Embryonic facial prominence (tissue), 1 donor: ENCODE measurements at regions not wholly inside any gene's neighbourhood (a gene's known extent, or its start where the extent isn't known, plus 50 kb on each side); places are given as distances from the start of the nearest gene placed in this dataset.
"Not testable (repeated sequence)": the region's sequence is repeated elsewhere in the genome, so short reads cannot be mapped to it uniquely, and the experiment has no call there.

Experiments
- DNase-seq: peaks from one replicate; pipeline ENCODE4 v3.0.0-alpha.2; 2016; ENCODE audit errors: extremely low spot score

DNA sequence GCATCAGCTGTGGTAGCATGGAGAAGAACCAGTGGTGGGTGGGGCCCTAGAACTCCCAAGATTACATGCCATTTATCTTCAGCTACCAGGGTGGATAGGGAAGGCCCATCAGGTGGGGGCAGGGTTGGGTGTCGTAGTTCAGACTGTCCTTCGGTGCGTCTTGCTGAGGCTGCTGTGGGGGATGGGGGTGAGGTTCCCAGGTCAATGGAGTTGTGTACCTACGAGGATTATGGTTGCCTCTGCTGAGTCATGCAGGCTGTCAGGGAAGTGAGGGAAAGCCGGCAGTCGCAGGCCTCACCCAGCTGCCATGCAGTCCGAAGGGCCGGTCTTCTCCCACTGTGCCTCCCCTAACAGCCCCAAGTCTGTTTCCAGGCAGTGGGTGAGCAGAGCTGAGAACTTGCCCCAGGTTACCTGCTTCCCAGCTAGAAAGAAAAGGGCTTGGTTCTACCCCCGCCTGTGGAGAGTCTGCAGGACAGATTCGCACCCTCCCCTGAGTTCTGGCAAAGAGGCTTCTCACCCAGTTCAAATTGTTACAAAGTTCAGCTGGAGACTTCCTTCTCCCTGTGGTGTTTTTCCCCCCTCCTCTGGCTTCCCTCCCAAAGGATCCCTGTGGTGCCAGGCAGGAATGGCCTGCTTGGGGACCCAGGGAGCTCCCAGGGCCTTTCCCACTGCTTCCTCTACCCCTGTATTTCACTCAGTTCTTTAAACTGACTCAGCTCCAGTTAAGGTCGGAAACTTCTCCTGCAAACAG, 342.7 kb downstream of the KLF13 start:
- not testable (repeated sequence) for DNase-seq

DNA sequence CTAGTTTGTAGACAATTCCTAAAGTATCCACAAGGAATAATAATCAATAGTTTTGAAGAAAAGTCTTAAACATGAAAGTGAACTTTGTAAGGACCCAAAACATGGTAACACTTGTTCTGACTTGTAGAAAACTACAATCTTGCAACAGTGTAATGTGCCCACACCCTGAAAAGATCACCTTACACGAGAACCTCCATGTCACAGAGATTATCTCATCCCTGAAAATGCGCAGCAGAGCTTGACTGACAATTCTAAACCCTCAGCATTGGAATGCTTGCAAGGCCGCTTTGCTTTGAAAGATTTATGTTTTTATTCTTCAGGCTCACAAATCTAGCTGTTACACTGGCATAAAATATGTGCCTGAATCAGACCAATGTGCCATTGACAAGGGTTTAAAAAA, 346.6 kb downstream of the KLF13 start:
- DNase-seq = not testable (repeated sequence)

DNA sequence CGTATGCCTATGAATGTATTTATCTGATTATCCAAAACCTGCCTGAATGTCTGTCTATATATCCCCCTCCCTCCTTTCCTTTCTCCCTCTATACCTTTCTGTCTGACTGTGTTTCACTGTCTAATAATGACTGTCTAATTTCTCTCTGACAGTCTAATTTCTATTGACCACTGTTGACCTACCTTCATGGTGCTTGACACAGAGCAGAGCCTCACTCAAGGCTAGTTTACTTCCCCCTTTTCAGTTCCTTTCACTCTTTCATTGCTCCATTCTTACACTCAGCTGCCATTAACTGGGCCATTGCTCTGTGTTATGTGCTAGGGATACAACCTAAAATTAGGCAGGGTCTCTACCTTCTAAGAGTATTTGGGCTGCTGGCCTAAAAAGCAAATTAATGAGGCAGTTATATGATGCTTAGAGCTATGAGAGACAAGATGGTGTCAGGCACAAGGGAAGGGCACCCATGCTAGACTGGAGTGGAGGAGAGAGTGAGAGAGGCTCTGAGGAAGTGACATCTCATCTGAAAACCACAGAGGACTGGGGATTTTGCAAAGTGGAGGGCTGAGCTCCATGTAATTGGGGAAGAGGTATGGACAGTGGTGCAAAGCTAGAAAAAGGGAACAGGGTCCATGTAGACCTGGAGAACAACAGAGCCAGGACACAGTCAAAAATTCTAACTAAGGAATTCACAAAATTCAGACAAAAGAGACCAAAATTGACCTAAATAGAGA, 348.6 kb upstream of the CHRNA7 start:
- not testable (repeated sequence) for DNase-seq

DNA sequence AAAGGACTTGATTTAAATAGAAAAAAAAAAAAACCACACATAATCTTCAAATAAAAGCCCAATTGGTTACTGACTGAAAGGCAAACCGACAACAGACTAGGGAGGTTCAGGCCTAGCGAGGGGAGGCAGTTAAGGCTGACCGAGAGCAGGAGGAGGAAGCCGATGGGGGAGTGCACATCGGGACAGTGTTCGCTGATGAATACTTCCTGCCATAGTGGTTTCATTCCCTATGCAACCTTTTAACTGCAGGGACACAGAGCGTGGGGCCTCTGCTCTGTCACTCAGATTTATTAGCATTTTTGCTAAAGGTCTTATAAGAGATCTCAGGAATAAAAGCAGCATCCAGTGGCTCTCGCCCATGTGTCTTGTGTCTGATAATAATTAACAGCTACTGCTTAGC, 343.2 kb upstream of the CHRNA7 start:
- not testable (repeated sequence) for DNase-seq

DNA sequence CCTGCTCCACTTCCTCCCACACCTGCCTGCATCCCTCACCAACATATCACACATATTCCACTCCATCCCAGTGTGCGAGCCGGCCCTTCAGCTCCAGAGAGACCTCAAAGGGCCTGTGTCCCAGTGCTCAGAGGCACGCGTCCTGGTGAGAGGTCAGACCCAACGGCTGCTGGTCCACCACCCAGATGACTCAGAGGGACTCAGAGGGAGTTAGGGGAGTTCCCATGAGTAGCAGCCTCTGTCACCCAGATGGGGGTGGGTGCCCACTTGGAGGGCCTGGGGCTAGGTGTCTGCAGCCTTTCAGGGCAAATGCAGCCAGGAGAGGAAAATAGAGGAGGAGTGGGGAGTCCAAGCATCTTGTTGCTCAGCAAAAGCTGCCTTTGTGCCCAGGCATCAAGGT, 333.8 kb upstream of the CHRNA7 start:
- DNase-seq = not testable (repeated sequence)

DNA sequence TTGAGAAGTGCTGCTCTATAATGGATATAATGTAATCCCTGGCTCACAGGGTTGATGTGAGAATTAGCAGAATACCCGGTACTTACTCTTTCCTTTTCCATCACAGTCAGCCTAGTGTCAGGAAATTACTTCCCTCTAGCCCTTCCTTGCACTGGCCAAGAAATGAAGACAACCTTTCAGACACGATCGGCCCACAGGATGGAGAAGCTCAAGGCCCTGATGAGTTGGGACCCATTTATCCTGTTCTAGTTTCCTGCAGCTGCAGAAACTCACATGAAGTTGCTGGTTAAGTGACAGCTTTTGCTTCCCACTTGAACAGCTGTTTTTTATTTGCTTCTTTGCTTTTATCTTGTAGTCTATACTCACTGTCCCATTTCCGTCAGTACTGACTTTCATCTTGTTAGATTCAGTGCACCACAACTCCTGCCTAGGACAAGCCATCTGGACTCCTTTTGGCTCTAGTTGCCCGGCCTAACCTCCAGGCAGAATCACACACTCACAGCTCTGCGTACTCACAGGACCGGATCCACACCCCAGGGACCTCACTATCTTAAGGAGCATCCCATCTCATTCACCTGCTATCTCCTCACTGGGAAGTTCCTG, 325.1 kb upstream of the CHRNA7 start:
- not testable (repeated sequence) for DNase-seq

DNA sequence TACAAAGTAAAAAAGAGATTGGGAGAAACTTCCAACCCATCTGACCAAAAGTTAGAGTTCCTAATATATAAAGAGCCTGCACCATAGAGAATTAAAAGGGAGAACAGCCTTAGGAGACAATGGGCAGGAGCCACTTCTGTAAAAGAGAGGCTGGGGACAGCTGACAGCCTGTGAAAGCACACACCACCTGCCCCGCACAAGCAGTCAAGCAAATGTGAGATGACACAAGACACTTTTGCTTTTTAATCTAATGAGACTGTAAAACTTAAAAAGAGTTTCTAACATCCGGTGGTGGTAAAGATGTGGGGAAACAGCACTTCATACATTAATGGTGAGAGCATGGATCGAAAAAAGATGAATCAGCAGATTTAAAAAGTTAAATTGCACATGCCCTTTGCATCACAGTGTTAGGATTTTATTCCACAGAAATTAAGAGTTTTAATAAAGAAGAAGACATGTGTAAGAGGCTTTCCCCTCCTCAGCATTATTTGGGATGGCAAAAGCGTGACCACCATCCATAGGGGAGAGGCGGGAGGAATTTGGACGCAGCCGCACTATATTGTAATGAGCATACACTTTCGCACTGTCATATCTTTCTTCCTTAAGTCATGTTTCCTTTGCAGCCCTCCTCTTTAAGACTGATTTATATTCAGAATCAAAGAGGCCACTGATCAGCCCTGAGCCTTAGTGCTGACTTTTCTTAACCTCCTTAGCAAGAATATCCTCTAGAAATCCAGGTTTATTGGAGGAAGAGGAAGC, 322.2 kb upstream of the CHRNA7 start:
- not testable (repeated sequence) for DNase-seq

DNA sequence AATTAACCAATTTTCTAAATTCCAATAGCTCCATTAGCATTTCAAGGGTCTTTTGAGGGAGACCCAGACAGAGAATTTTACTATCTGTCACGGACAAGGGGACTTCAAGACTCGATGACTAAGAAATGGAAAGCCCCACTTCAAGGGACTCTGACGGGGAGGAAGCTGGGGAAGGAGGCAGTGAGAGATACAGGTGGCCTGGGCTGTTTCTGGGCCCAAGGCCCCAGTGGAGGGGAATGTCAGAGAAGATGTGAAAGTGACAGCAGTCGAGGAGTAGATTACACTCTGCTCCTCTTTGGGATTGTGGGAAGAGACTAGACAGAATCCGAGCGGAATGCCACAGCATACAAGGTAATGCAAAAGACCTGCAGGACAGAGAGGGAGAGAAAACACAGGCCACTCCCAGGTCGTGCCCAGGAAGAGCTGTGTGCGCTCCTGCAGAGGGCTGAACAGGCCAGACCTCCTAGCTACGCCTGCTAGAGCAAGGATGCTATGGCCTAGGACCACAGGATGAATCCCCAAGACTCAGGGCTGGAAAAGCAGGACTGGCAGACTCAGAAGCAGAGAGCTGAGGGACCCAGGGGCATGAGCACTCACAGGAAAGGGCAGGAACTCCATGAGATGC, 321.5 kb upstream of the CHRNA7 start:
- DNase-seq = not testable (repeated sequence)

DNA sequence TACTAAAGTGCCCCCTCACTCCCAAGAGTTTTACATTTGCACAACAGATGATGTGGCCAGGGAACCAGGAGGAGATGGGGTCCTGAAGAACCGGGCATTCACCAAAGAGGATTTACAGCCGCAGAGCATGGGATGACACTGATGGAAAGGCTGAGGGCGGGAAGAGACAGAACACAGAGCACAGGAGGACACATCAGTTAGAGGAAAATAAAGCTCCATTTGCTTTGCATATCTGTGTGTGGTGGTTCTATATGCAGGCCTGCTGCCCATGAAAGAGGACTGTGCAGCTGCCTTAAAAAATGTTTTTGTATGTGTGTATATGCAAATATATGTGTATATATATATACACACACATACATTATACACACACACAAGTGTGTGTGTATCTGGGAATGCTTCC, 320.8 kb upstream of the CHRNA7 start:
- not testable (repeated sequence) for DNase-seq

DNA sequence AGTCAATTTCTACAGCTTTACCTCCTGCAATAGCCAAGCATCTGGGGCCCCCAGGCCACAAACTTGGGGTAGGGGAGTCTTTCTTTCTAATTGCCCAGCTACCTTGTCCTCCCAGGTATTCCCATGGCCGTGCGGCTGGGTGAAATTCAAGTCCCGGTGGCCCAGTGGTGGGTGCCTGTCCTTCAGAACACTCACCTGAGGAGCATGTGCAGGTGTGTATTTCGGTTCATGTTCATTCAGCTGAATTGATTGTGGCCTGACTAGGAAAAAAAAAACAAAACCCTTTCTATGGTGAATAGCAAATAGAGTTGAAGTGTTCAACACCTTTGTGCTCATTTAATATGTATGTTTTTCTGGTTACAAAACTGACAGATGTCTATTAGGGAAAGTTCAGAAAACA, 319.5 kb upstream of the CHRNA7 start:
- not testable (repeated sequence) for DNase-seq

DNA sequence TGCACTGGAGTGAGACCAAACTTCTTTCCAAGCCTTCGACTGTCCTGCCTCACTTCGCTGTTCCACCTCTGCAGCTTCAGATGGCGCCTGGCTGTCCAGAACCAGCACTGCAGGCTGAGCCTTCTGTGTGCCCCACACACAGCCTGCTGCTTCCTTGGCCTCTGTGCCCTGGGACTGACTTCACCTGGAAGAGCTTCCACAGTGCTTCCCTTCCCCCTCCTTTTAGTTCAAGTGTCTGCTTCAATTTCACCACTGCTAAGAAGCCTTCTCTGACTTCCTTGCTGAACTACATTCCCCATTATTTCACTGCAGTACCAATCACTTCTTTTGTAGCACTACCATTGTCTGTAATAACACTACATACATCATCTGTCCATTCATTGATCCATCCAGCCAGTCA, 315.1 kb upstream of the CHRNA7 start:
- not testable (repeated sequence) for DNase-seq

DNA sequence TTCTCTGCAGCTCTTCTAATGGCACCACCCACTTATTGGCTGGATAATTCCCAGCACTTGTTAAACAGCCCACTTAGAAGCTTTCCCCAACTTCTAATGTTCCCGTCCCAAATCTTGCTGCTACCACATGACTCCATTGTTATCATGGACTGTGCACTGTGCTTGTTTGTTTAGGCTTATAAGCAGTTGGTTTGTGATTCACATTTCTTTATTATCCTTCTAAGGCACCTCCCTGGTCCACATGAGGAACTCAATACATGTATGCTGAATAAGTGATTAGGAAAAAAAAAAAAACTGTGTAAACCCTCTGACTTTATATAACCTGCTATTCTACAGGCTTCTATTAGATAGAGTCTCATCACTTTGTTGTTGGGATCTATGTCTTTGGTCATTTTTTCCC, 311.7 kb upstream of the CHRNA7 start:
- DNase-seq = not testable (repeated sequence)

DNA sequence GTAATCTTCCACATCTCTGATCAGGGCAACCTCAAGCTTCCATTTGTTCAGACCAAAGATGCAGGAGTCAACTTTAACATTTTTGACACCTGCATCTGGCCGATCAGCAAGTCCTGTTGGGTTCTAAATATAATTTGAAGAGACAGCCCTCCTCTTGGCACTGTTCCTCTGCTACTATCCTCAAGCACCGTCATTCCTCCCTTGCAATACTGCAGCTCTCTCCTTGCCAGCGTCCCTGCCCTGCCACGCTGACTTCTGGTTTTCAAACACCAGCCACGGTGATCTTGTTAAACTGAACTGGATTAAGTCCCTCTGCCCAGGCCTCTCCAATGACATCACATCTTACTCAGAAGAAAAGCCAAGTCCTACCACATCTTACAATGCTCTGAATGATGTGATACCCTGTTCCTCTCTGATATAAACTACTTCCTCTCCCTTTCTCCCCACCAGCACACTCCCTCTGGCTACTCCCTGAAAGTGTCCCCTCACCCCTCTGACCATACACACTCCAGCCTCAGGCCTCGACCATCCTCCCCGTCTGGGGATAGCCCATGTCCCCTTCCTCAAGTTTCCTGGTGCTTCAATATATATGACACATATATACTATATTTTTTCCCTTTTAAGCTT, 310.8 kb upstream of the CHRNA7 start:
- not testable (repeated sequence) for DNase-seq

DNA sequence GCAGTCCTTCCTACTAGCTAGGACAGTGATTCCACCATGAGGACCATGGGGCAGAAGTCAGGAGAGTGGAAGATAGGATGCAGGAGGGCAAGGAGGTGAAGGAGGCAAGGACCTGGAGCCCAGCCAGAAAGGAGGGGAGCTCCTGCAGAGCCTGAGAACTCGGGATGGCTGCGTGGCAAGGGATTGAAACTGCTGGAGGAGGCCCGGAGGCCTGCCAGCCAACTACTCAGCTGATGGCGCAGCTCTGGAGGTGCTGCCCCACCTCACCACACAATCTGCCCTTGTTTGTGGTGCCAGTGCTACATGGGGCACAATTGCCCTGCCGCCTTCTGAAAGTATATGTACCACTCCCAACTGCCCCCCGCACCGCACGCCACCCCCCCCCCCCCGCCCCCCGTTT, 307.3 kb upstream of the CHRNA7 start:
- DNase-seq = not testable (repeated sequence)

DNA sequence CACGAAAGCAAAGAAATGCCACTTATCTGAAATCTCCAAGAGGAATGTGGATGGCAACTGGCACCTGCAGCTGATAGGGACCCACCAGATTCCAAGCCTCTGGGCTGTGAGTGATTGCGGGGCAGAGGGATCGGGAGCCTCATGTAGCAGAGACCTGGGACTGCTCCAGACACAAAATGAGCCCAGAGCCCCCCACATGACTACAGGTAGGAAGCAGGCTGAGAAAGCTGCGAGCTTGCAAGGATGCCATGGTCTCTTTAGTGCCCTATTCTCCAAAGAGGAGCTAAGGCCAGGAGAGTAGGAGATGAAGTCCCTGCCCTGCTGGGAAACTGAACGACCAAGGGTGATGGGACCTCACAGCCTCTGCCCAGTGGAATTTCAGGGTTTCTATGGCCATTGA, 305.4 kb upstream of the CHRNA7 start:
- DNase-seq = not testable (repeated sequence)

DNA sequence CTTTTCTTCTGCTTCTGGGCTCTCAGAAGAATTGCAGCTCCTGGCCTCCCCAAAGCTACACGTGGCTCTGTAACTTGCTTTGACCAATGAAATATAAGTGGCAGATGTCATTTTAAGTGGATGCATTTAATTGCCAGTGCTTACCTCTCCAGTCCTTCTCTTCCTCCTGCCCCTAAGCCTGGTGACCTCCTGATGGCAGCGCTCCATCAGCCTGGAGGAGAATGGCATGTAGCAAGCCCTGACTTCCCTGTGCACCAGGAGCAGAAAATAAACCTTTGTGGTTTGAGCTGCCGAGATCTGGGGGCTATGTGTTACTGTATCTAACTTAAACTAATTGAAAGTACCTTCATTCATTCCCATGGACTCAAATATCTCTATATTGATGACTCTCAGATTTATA, 304.7 kb upstream of the CHRNA7 start:
- not testable (repeated sequence) for DNase-seq

DNA sequence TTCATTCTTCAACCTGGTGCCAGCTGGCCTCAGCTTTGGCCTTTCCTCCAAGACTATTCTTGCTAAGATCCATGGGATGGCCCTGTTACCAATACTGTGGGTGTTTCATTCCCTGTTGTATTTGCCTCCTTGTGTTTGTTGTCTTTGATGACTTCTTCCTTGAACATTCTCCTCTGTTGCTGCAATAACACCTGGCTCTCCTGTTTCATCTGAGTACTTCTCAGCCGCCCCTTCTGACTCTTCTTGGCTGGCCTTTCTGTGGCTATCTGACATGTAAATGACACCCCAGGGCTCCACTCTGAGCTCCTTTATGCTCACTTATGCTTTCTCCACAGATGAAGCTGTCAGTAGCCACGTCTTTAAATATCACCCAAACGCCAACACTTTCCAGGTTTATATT, 302.7 kb upstream of the CHRNA7 start:
- no peak for DNase-seq

DNA sequence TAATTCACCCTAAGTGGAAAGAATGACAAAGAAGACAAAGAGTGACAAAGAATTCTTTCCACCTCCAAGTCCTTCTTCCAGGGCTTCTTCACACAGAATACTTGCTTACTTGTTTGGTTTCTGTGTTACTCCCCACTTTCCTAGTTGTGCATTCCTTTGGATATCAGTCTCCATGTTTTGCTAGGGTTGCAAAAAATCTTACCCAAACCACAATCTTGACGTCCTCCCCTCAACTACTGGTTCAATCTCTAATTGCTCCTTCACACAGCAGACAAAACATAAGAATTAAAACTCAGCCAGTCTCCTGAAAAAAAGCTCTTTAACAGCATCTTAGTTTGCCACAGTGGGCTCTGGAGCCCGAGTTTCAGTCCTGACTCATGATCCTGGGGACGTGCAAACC, 297.6 kb upstream of the CHRNA7 start:
- DNase-seq = no peak

DNA sequence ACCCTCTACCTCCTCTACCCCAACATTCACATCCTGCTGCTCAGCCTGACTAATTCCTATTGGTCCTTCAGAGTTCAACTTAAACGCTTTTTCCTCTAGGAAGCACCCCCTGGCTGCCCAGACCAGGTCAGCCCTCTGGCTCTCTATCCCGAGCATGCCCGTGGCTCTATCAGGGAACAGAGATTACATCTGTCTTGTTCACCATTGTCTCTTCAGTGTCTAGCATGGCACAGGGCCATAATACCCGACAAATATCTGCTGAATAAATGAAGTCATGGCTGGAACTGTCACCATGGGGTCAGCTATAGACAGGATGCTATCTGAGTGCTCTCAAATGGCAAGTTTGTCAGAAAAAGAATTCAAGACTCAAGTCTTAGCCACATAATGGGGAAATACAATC, 296.9 kb upstream of the CHRNA7 start:
- DNase-seq = no peak

DNA sequence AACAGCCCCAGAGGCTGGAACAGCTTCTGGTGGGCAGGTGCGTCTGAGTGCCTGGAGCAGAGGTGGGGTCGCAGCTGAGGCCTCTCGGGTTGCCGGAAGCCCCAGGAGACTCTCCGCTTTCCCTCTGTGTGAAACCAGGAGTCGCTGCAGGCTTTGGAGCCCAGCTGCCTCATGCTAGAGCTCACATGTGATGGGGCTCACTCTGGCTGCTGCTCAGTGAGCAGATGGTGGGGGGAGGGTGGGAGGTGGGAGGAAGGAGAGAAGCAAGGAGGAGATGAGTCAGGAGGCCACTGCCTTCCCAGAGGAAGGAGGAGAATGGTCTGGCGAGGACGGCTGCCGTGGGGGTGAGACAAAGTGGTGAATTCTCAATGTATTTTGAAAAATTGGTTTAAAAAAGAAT, 290.1 kb upstream of the CHRNA7 start:
- no peak for DNase-seq

DNA sequence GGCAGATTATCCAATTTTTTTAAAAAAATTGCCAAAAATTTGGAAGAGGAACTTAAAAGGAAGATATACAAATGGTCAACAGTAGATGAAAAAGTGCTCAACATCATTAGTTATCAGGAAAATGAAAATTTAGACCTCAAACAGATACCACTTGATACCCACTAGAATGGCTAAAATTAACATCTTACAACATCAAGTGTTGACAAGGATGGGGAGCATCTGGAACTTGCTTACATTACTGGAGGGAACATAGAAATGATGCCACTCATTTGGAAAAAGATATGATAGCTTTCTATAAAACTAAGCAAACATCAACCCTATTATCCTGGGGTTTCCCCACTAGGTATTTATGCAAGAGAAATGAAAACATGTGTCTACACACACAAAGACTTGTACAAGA, 284.5 kb upstream of the CHRNA7 start:
- DNase-seq = no peak
